HG03135 (cell line): ENCODE measurements at regions not wholly inside any gene's neighbourhood (a gene's known extent, or its start where the extent isn't known, plus 50 kb on each side); places are given as distances from the start of the nearest gene placed in this dataset.

Source experiments
- ATAC-seq: cut with Tn5 transposase; IDR thresholded peaks from one replicate; pipeline ENCODE4 v1.9.1; 2021; ENCODE audit warnings: mild to moderate bottlenecking, moderate library complexity; ENCODE audit not compliant: unreplicated experiment

DNA sequence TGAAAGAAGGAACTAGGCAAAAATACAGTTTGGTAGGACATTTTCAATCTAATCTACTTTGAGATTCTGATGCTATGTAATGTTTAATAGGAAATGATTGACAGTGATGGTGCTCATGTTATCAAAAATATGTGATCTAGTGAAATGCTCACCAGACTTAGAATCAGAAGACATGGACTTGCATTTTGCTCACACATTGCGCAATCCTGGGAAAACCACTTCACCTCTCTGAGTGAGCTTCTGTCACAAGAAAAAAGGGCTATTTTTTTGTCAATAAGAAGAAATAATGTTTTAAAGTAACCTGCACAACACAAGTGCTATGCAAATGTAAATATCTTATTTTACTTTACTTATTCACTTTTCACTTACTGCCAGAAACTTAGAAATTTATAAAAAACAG is 380.9 kb upstream of the HTR2A start:
- ATAC-seq: no peak

DNA sequence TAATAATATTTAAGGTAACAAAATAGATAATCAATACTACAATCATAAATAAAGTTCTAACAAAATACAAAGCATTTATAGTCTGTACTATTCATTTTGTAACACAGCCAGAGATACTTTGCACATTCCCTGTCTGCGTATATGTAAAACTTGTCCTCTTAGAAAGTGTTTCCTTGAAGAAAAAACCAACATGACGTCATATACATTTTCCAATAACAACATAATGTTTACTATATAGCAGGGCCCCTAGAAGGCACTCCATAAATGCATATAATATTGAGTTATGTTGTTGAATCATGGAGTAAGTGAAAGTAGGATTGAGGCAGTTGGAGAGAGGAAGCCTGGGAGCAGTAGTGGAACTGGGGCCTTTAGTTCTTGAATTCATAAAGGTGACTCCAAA is 371.4 kb upstream of the HTR2A start:
- no peak for ATAC-seq

DNA sequence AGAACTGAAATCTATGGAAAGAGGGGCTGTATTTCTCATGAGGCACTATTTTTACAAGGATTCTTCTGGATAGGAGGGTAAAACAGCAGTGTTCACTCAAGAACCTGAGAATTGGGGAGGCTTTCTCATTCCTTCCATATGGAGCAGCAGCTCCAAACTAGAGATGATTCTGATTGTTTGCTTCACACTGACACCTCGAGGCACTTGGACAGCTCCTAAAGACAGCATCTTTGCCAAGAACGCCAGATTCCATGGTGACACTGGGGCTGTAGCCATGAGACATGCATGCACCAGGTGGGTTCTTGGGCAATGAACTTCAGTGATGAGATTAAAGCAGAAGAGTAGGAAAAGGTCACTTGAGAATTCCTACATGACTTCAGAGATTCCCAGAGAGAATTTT is 361.5 kb upstream of the HTR2A start:
- ATAC-seq: no peak

DNA sequence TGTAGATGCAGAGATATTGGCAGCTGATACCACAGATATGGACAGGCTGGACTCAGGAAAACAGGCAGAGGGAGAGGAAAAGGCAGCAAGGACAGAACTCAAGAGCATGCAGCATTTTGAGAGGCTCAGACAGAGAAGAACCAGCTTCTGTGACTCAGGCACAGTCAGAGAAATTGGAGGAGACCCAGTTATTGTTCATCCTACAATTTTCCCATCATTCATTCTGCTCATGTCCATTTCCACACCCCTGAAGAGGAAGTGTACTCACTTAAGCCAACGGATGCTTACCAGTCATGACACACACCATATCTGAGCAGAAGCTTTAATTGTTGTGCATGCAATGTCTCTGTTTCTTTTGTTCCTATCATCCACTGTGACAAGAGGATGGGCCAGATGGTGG is 359.8 kb upstream of the HTR2A start:
- ATAC-seq: no peak

DNA sequence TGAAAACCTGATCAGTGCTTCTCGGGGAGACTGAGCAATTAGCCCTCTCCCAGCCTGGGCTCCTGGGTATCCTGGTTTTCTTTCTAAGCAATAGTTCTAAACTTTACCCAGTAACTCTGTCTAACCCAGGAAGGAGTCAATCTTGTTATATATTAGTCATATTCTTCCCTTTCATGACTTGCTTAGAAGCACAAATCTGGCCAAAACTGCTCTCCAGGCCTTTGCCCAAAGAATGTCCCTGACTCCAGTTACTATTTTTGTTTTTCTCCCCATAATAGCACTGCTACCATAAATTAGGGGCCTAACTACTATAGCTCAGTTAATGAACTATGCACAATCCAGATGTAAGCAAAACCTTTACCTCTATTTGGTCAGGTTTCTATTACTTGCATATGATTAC is 355.8 kb upstream of the HTR2A start:
- ATAC-seq: no peak

DNA sequence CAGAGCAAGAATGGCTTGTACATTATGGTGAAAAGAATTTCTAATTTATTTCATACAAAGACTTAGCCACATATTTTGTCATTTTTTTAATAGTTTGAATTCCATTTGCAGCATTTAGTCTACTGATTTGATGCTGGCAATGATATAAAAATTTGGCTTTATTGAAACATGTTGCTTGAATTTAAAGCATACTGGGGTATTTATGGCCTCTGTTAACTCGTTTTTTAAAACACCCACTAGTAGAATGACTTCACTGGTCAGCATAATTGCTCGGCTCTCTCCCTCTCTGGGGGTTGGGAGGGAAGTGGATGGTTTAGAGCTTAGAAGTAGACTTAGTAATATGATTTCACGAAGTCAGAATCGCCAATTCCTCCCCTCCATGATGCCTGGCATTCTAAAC is 354.9 kb upstream of the HTR2A start:
- ATAC-seq: no peak

DNA sequence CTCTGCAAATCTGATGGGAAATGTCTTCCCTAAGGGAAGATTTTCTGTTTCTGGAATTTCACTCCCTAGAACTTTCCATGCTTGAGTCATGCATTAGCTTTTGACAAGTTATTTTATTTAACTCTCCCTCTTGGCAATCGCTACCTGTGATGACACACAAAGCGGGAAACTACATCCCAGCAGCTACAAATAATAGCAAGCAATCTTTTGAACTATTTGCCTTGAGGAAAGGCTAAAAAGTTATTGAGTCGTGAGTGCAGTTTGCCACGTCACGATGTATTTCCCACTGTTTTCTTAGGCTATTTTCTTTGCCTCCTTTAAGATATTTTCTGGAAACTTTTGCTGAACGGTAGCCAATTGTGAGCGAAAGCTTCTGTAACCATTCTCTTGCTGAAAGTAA is 353.3 kb upstream of the HTR2A start:
- ATAC-seq: no peak

DNA sequence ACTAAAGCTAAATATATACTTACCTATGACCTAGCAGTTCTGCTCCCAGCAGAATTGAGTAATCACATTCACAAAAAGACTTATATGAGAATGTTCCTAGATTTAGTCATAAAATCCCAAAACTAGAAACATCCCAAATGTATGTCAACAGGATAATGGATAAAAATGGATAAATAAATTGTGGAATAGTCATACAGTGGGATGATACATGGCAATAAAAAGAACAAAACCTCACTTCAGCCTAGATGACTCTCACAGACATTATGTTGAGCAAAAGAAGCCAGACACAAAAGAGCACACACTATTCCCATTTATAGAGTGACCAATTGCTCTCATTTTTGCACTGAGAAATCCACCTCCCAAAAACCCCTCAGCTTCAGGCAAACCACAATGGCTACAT is 352.4 kb upstream of the HTR2A start:
- no peak for ATAC-seq

DNA sequence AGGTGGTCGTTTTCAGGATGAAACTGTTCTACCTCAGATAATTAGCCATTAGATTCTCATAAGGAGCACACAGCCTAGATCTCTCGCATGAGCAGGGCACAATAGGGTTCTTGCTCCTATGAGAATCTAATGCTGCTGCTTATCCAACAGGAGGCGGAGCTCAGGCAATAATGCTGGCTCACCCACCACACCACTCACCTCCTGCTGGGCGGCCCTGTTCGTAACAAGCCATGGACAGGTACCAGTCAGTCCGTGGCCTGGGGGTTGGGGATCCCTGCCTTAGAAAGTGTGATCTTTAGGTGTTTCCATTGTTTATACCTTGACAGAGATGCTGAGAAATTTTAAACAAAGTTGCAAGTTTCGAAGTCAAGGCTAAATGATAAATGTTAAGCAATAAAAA is 344.6 kb upstream of the HTR2A start:
- ATAC-seq: no peak

DNA sequence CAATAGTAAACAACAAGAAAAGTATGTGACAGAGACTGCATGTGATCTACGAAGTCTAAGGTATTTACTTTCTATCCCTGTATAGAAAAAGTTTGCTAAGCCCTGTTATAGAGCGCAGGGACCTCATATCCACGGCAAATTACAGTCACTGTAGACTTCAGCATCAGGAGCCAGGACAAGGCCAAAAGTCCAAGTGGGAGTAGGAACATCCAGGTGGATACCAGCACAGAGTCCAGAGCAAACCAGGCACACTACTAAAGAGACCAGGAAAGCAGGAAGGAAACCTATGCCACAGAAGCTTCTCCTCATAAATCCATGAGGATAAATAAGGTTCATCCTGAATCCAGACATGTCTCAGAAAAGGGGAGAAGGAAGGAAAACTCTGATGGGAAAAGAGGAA is 342.2 kb upstream of the HTR2A start:
- ATAC-seq: no peak

DNA sequence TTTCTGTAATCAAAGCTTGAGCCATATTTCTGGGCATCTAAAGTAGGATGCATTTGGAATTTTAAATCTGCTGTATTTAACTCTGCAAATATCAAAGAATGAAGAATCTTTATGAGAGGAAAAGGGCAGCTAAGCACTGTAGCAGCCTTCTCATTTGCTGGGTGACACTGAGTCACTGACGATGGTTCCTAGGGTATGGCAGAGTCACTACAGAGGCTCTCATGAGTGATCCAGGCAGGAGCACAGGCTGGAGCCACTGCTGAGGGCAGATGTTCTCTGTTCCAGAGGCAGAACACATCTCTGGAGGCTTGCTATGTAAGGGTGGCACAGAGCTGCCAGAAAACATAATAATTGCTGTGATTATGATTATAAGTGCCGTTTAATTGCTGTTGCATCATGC is 340.7 kb upstream of the HTR2A start:
- ATAC-seq: no peak

DNA sequence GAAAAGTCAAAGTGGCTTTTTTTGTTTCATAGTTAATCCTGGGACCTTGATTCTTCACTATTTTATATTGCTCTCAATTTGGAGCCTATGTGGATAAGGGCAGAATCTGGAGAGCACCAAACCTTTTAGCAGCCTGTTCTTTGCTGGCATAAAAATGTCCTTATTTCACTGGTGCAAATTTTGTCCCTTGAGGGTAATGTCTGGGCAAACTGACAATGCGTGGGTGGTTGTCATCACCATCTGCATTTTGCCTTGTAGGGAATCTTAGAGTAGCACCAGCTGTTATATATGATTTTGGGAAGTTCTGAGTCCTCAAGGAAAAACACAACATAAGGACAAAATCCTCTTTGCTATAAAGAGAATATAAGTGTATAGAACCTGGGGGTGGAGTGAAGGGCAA is 336.9 kb upstream of the HTR2A start:
- ATAC-seq: no peak

DNA sequence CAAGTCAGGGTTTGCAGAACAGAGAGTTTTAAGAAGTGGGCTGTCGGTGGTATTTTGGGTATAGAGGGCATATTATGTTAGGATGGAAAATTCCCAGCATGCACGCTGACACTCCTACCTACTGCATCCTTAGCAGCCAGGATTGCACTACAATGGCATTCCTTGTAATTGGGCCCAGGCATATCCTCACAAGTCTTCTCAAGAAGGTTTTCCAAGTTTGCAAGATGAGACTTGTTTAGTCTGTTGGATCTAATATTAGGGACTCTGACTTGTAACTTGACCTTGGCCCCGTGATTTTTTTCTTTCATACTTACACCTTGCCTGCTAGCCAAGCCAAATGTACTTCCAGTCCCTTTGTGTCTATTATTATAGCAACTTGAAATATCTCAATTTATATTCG is 335.7 kb upstream of the HTR2A start:
- ATAC-seq: no peak

DNA sequence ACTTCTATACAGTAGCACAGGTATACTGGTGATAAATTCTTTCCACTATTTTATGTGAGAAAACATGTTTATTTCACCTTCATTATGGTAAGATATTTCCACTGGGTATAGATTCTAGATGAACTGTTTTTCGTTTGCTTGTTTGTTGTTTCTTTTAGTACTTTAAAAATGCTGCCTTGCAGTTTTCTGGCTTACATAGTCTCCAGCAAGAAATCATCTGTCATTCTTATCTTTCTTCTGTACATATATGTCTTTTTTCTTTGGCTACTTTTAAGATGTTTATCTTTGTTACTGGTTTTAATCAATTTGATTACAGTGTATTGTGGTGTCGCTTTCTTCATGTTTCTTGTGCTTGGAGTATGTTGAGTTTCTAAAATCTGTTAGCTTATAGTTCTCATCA is 333.3 kb upstream of the HTR2A start:
- ATAC-seq: no peak

DNA sequence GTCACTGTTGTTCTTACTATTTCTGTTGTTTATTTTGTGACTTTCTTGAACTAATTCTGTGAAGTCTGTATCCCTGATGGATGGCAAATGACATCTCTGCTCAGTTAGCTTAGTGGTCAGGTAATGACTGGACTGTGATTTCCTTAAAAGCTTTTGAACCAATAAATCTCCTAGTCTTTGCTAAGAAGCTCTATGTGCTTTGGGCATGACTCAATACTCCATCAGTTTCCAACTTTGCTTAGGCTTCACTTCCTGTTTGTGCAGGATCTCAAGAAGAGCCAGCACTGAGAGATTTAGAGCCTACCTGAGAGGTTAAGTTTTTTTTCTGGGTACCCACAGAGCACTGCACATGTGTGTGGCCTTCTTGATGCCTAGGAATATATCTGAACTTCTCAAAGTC is 329.7 kb upstream of the HTR2A start:
- no peak for ATAC-seq

DNA sequence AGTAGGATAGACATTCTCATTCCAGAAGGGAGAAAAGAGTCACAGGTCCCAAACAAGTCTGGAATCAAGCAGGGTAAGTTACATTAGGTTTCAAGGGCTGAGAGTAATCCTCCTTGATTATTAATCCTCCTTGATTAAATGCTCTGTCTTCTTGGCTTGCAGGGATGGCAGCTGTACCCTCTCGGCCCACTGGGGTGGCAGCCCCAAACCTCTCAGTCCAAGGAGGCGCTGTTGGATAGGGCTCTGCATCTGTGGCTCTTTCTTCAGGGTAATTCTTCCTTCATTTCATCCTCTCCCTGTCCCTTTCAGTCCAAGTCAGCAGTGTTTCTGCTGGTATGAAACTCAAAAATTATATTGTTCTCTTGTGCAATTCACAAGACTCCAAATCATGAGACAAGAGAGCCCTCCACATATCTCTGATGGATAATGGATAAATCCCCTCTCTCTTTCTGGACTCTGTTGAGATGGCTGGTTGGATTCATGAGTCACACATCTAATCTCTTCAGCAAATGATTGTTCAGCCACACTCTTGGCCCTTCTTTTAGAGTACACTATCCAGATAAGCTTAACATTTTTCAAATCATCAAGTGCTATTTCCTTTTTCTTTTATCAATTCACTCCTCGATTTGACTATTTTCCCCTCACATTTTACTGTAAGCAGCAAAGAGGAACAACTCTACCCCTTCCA is 323.7 kb upstream of the HTR2A start:
- no peak for ATAC-seq

DNA sequence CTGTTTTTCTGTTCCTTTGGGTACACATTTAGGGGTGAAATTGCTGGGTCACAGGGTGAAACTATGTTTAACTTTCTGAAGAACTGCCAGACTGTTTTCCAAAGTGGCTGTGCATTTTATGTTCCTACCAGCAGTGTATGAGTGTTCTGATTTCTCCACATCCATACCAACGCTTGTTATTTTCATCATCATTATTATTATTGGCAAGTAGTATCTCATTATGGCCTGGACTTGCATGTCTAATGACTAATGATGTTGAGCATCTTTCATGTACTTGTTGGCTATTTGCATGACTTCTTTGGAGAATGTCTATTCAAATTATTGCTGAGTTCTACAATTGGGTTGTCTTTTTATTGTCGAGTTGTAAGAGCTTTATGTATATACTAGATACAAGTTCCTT is 321.8 kb upstream of the HTR2A start:
- ATAC-seq: no peak

DNA sequence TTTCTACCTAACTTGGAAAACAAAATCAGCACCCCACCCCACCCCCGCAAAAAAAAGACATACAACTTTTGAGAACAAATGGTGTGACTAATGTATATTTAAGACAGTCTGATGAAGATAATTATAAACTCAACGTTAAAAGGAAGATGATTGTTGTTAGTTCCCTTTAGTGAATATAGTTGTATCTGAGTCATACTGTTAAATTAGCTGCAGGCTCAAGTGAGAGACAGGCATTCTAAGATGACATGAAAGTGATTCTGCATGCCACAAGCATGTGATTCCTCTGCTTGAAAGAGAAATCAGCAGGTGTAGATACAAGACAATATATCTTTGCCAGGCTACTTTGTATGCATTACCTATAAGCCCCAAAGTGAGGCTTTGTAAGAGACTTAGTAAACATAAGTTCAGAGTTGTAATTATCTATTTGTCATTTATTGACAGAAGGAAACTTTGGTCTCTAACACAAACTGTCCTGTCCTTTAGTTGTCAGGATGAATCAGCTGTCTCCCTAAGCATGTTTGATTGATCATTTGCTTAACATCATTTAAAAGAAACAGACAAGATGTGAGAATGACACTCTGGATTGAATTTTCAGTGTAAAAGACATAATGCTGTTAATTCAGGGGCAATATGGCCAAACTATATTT is 319.4 kb upstream of the HTR2A start:
- ATAC-seq: no peak

DNA sequence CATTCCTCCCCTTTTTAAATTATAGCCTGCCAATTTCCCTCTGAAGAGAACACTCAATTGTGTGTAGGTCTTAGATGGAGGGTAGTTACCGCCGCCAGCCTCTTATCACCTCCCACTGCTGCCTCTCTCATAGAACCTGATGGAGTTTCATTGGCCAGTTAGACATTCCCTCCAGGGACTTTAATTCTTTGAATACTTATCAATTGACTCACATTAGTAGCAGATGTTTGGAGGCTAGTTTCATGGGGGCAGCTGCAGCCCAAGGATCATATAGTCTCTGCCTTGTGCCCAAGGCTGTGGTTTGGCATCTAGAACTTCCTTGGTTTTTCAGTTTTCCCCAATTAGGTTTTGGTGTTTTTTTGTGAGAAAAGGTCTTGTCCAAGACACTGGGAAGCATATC is 318.9 kb upstream of the HTR2A start:
- ATAC-seq: no peak

DNA sequence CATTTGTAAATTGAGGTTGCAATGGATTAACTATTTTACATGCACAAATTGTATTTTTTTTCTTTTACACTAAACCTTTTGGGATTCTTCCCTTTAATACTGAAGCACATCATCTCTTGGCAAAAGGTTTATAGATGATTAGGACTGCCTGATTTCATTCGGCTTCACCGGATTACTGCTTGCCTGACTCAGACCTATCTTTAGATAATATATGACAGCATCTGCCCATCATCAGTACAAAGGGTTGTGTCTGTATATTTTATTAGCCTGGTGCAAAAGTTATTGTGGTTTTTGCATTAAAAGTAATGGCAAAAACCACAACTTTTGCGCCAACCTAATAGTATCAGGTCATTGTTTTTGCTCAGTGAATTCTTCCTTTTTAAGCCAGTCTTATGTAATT is 316.2 kb upstream of the HTR2A start:
- no peak for ATAC-seq

DNA sequence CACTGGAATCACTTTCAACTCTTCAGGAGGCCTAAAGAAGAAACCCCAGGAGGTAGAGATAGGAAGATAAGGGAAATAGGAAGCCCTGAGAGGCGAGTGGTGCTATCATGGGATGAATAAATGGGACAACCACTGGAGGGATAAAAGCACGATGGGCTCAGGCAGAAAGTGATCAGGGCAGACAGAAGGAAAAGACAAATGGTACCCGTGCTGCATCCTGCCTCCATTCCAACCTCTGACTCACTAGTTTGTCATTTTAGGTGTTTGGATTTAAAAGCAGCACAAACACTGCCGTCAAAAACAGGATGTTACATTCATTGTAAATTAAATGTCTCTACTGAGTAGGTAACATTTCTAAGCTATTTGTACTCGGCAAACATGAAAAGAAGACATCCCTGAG is 314.3 kb upstream of the HTR2A start:
- ATAC-seq: no peak

DNA sequence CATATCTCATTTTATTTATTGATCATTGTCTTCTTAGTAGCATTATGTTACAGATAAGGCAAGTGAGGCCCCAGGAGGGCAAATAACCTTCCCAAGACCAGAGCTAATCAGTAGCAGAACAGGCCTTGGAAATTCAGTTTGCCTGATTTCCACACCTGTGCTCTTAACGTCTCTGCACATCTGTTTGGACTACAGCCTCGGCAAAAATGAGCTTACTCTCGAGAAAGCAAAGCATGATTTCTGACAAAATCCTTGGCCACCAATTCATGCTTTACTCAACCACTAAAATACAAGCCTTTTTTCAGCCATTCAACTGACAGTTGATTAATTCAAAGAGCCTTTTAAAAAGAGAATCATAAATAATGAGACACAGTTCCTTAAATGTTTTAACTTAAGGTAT is 309.3 kb upstream of the HTR2A start:
- no peak for ATAC-seq

DNA sequence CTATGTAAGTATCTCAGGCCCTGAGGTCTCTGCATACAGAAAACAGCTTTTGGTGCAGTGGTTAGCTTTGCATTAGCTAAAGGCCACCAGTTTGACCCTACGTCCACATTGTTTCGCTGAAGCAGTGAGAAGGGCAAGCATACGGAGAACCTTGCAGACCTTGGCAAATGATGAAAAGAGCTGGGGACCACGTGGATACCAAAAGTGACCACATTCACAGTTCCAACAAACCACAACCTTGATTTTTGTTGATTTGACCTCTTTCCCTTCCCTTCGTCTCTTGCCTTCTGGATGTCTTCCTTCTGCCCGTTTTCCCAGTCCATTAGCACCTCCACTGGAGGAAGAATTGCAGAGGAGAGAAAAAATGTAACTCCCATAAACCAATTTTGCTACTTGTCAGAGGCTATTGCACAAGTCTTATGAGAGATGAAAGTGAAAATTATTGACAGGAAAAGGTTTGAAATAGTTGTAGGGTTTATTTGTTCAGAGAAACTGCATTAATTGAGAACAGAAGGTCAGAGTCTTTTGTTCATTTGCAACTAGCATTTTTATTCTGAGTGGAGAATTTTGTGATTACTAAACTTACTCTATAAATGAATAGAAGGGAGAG is 293.9 kb upstream of the HTR2A start:
- no peak for ATAC-seq
